Pancreas (tissue), 10 donors: ENCODE measurements at regions not wholly inside any gene's neighbourhood (a gene's known extent, or its start where the extent isn't known, plus 50 kb on each side); places are given as distances from the start of the nearest gene placed in this dataset.

Experiments used
- ATAC-seq, 4 donors: fragments of 200-7000 bp; cut with Tn5 transposase; one replicate each; pipeline versions ENCODE4 v1.8.0 to v1.9.1; 2020; ENCODE audit warnings: mild to moderate bottlenecking in 4 of 4, moderate library complexity in 4 of 4
- DNase-seq, 6 donors: peaks; one replicate each; pipeline ENCODE4 v3.0.0-alpha.2; 2020
- FAIRE-seq: peaks from 2 replicates; lab custom pipeline; 2012; peaks lifted over from hg19 to GRCh38; lab: Jason Lieb, UNC
- H3K27ac ChIP-seq, 4 donors: fragments of 200-600 bp; sonication (generic); 1 replicate in 3 of 4; 2 replicates in 1 of 4; pipeline versions ENCODE4 v1.5.0 to v1.8.0; 2020
- H3K27me3 ChIP-seq, 4 donors: fragments of 200-600 bp; one replicate each; pipeline ENCODE4 v1.8.0; 2021
- H3K36me3 ChIP-seq, 3 donors: fragments of 200-600 bp; sonication (generic) in 1 of 3; one replicate each; pipeline versions ENCODE4 v1.5.0 to v1.8.0; 2020 to 2021
- H3K4me1 ChIP-seq, 3 donors: fragments of 200-600 bp; one replicate each; pipeline ENCODE4 v1.8.0; 2021
- H3K4me3 ChIP-seq, 4 donors: fragments of 200-600 bp; sonication (generic) in 2 of 4; one replicate each; pipeline versions ENCODE4 v1.5.0 to v1.8.0; 2020 to 2021
- H3K9me3 ChIP-seq, 4 donors: fragments of 200-600 bp; one replicate each; pipeline ENCODE4 v1.8.0; 2021
- CTCF ChIP-seq, 4 donors: fragments of 200-600 bp; sonication (generic) in 3 of 4; IDR thresholded peaks; one replicate each; pipeline versions ENCODE4 v1.5.0 to v1.8.0; 2021; ENCODE audit warnings: antibody characterized with exemption in 4 of 4
- WGBS, 2 donors: extraction: QIAGEN DNeasy Blood & Tissue Kit; methylation state at CpG; one replicate each; pipeline ENCODE4 v1.1.7; 2013; 5-methylcytosine and 5-hydroxymethylcytosine counted together
- intact Hi-C, 3 donors: fragments of 100-400 bp; cut with DNase I; formaldehyde crosslinking; loops; one replicate each; pipeline versions ENCODE4 v1.11.1 to v1.14.2; 2022
- donor health status: healthy with polysubstance abuse.
- donor health status: DM: no; HTN: no; CAD: no; lungs with moderate emphysema.
- donor health status: DM: no; HTN: no; CAD: no.
- donor health status: control.
- donor health status: control.
- donor health status: Bipolar disorder and iron deficiency.
- donor health status: DM: yes; HTN: yes; CAD: no.
- donor health status: DM: no; HTN: no; CAD: no.
- donor health status: DM: no; HTN: no; CAD: no.
- donor health status: DM: yes; HTN: yes; CAD: no.

- no peaks in the 10 kb centered on the region for H3K27me3 ChIP-seq
- H3K27ac ChIP-seq = no peak overlapping the region
- intact Hi-C loops = no loop called here
- ATAC-seq = no peak
- TF ChIP-seq CTCF (IDR thresholded peaks at IDR 0.05) = no peak
- H3K4me1 ChIP-seq = peaks cover 0 to 4% (median 0%) of the 10 kb centered on the region in 3 donors
- no peaks in the 10 kb centered on the region for H3K9me3 ChIP-seq
- no peaks in the 10 kb centered on the region for H3K36me3 ChIP-seq
- DNase-seq = no peak
- no peak overlapping the region for H3K4me3 ChIP-seq
- no peak for FAIRE-seq
- WGBS, 2 donors = 54 to 58% methylated on average over 2 of the region's 2 CpGs
Observed at GRCh38 chr12:63292471-63293221, 141.6 kb upstream of the AVPR1A start.

- Histone ChIP-seq H3K4me3 (no peak overlapping the region), H3K36me3 (no peaks in the 10 kb centered on the region), H3K4me1 (no peaks in the 10 kb centered on the region), H3K27me3 (peaks cover 0 to 4% (median 0%) of the 10 kb centered on the region in 4 donors), H3K9me3 (peaks cover 0 to 4% (median 0%) of the 10 kb centered on the region in 4 donors), H3K27ac (no peak overlapping the region)
- intact Hi-C loops = loop anchor here in 1 of 3 donors (10.0 kb wide), 1 partner anchor 172 kb away; no protein-coding TSS in a partner anchor
- FAIRE-seq = no peak
- WGBS, 2 donors = 24 to 28% methylated on average over 4 of the region's 4 CpGs
- peak; percentile 42 to 63 (median 56) for TF ChIP-seq CTCF (IDR thresholded peaks at IDR 0.05)
- peak; percentile 74 to 93 (median 88) for ATAC-seq
- DNase-seq = peak in 5 of 6 donors; percentile 26 to 63 (median 50)
Observed at GRCh38 chr12:63276537-63277365, 125.8 kb upstream of the AVPR1A start.

- H3K36me3 ChIP-seq = no peaks in the 10 kb centered on the region
- no peak for TF ChIP-seq CTCF (IDR thresholded peaks at IDR 0.05)
- H3K4me1 ChIP-seq = no peaks in the 10 kb centered on the region
- DNase-seq (no peak), FAIRE-seq (no peak), ATAC-seq (no peak)
- H3K27me3 ChIP-seq = peaks cover 0 to 4% (median 0%) of the 10 kb centered on the region in 4 donors
- peaks cover 0 to 3% (median 0%) of the 10 kb centered on the region in 4 donors for H3K9me3 ChIP-seq
- no peak overlapping the region for H3K27ac ChIP-seq
- intact Hi-C loops = no loop called here
- WGBS, 2 donors = 63 to 76% methylated on average over 1 of the region's 1 CpG
- H3K4me3 ChIP-seq = no peak overlapping the region
Observed at GRCh38 chr12:63266988-63267387, 116.0 kb upstream of the AVPR1A start.

GRCh38 chr12:63264629-63265028 lies 113.6 kb upstream of the AVPR1A start:
- DNase-seq (no peak), ATAC-seq (no peak), FAIRE-seq (no peak)
- intact Hi-C loops = no loop called here
- Histone ChIP-seq H3K27ac (no peak overlapping the region), H3K27me3 (peaks cover 0 to 4% (median 0%) of the 10 kb centered on the region in 4 donors), H3K36me3 (no peaks in the 10 kb centered on the region), H3K4me1 (no peaks in the 10 kb centered on the region), H3K4me3 (no peak overlapping the region), H3K9me3 (peaks cover 0 to 3% (median 0%) of the 10 kb centered on the region in 4 donors)
- WGBS, 2 donors = 66 to 77% methylated on average over 6 of the region's 6 CpGs
- TF ChIP-seq CTCF (IDR thresholded peaks at IDR 0.05) = no peak
